ENCODE measurements at regions not wholly inside any gene's neighbourhood (a gene's known extent, or its start where the extent isn't known, plus 50 kb on each side); places are given as distances from the start of the nearest gene placed in this dataset.

GRCh38 chr4:106746451-106746850 is 289.7 kb downstream of the DKK2 start:
- TF ChIP-seq SMC3 (conservative IDR thresholded peaks at IDR 0.05; ENCODE audit: insufficient read depth, low read depth, low read length) = no peak
- no peak for TF ChIP-seq CTCF (IDR thresholded peaks at IDR 0.05 in 2 of 3, conservative IDR thresholded peaks at IDR 0.05 in 1 of 3; ENCODE audit: insufficient read depth in 2 of 3, low read depth in 1 of 3, low read length in 3 of 3)
- no peak for TF ChIP-seq POLR2A (conservative IDR thresholded peaks at IDR 0.05)
- no peak for TF ChIP-seq CGGBP1 (CRISPR knock-in tag; IDR thresholded peaks at IDR 0.05)
- no peak for TF ChIP-seq DPF2 (IDR thresholded peaks at IDR 0.05)
- TF ChIP-seq ZNF121 (CRISPR knock-in tag; conservative IDR thresholded peaks at IDR 0.05) = no peak
- TF ChIP-seq TCF7L2 (IDR thresholded peaks at IDR 0.05; ENCODE audit: low read depth, low read length) = no peak
- no peak for TF ChIP-seq NFRKB (IDR thresholded peaks at IDR 0.05; ENCODE audit: low read depth)
- no peak for TF ChIP-seq VEZF1 (CRISPR knock-in tag; IDR thresholded peaks at IDR 0.05)
- no peak for TF ChIP-seq USF1 (CRISPR knock-in tag; IDR thresholded peaks at IDR 0.05)
- no peak for TF ChIP-seq HNRNPH1 (optimal IDR thresholded peaks at IDR 0.05; ENCODE audit: low read depth, low read length)
- no peak for TF ChIP-seq TRIM25 (IDR thresholded peaks at IDR 0.05; ENCODE audit: borderline replicate concordance)
